Kidney (tissue), 13 donors: ENCODE measurements at regions not wholly inside any gene's neighbourhood (a gene's known extent, or its start where the extent isn't known, plus 50 kb on each side); places are given as distances from the start of the nearest gene placed in this dataset.
"Not testable (repeated sequence)": the region's sequence is repeated elsewhere in the genome, so short reads cannot be mapped to it uniquely, and the experiment has no call there.

Source experiments
- DNase-seq, 5 donors: peaks; one replicate each; pipeline ENCODE4 v3.0.0-alpha.2; 2013 to 2020
- FAIRE-seq: peaks from 2 replicates; lab custom pipeline; 2012; peaks lifted over from hg19 to GRCh38; lab: Jason Lieb, UNC
- H3K27ac ChIP-seq, 2 donors: one replicate each; pipeline ENCODE4 v1.7.0; 2013; ENCODE audit warnings: low read depth in 2 of 2, low read length in 2 of 2, inconsistent platforms in 1 of 2
- H3K27me3 ChIP-seq: one replicate; pipeline ENCODE4 v1.7.1; 2013; ENCODE audit warnings: low read length, inconsistent platforms; ENCODE audit not compliant: control insufficient read depth, insufficient read depth
- H3K36me3 ChIP-seq, 3 donors: one replicate each; pipeline versions ENCODE4 v1.7.0 to v1.7.1; 2013; ENCODE audit warnings: low read length in 3 of 3, control low read depth in 1 of 3, inconsistent platforms in 1 of 3; ENCODE audit not compliant: insufficient read depth in 3 of 3, control insufficient read depth in 2 of 3
- H3K4me1 ChIP-seq, 3 donors: one replicate each; pipeline versions ENCODE4 v1.7.0 to v1.7.1; 2013; ENCODE audit warnings: low read length in 3 of 3, inconsistent platforms in 1 of 3, low read depth in 1 of 3; ENCODE audit not compliant: control insufficient read depth in 2 of 3, insufficient read depth in 2 of 3
- H3K4me3 ChIP-seq, 3 donors: one replicate each; pipeline versions ENCODE4 v1.7.0 to v1.8.1; 2013; ENCODE audit warnings: low read length in 3 of 3, control low read depth in 1 of 3, inconsistent platforms in 1 of 3
- H3K9ac ChIP-seq, 3 donors: one replicate each; pipeline versions ENCODE4 v1.7.0 to v1.7.1; 2013; ENCODE audit warnings: low read length in 3 of 3, control low read depth in 1 of 3, inconsistent platforms in 1 of 3
- H3K9me3 ChIP-seq, 3 donors: one replicate each; pipeline versions ENCODE4 v1.7.0 to v1.7.1; 2013; ENCODE audit warnings: low read length in 3 of 3, control low read depth in 1 of 3, inconsistent platforms in 1 of 3; ENCODE audit not compliant: control insufficient read depth in 2 of 3, insufficient read depth in 1 of 3
- intact Hi-C: fragments of 100-400 bp; cut with DNase I; formaldehyde crosslinking; loops from one replicate; pipeline ENCODE4 v1.11.1; 2022
- TF ChIP-seq, protein P1 (sequence below): IDR thresholded peaks from 3 replicates; pipeline ENCODE4 v1.5.1; 2012; ENCODE audit warnings: mild to moderate bottlenecking, moderate library complexity, borderline replicate concordance; ENCODE audit not compliant: insufficient read depth; ENCODE audit errors: extremely low read depth
- donor health status: control.
- donor health status: control.
- donor health status: control.
- donor health status: control.
- donor health status: control.
- donor health status: DM: yes; HTN: yes; CAD: no.
- donor health status: Normal renal cell carcinoma (clear cell type).

- DNase-seq (no peak), FAIRE-seq (no peak)
- H3K9me3 ChIP-seq = no peaks in the 10 kb centered on the region
- no peak overlapping the region for H3K4me3 ChIP-seq
- H3K27me3 ChIP-seq = no peaks in the 10 kb centered on the region
- no peak overlapping the region for H3K27ac ChIP-seq
- intact Hi-C loops = no loop called here
- no peaks in the 10 kb centered on the region for H3K36me3 ChIP-seq
- H3K4me1 ChIP-seq = no peaks in the 10 kb centered on the region
- no peak overlapping the region for H3K9ac ChIP-seq
- TF ChIP-seq, protein P1, sequence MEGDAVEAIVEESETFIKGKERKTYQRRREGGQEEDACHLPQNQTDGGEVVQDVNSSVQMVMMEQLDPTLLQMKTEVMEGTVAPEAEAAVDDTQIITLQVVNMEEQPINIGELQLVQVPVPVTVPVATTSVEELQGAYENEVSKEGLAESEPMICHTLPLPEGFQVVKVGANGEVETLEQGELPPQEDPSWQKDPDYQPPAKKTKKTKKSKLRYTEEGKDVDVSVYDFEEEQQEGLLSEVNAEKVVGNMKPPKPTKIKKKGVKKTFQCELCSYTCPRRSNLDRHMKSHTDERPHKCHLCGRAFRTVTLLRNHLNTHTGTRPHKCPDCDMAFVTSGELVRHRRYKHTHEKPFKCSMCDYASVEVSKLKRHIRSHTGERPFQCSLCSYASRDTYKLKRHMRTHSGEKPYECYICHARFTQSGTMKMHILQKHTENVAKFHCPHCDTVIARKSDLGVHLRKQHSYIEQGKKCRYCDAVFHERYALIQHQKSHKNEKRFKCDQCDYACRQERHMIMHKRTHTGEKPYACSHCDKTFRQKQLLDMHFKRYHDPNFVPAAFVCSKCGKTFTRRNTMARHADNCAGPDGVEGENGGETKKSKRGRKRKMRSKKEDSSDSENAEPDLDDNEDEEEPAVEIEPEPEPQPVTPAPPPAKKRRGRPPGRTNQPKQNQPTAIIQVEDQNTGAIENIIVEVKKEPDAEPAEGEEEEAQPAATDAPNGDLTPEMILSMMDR = no peak
Measured at GRCh38 chr10:71015674-71016073, 127.3 kb upstream of the PCBD1 start.

DNA sequence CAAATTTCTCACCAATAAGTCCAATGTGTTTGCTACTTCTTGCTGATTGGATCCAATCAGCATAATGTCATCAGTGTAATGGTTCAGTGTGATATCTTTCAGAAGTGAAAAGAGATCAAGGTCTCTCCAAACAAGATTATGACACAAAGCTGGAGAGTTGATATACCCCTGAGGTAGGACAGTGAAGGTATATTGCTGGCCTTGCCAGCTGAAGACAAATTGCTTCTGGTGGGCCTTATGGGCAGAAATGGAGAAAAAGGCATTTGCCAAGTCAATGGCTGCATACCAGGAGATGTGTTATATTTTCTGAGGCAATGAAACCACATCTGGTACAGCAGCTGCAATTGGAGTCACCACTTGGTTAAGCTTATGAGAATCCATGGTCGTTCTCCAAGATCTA, 131.7 kb upstream of the PCBD1 start:
- H3K4me1 ChIP-seq, H3K9ac ChIP-seq, H3K27me3 ChIP-seq, H3K36me3 ChIP-seq, FAIRE-seq, intact Hi-C loops, H3K4me3 ChIP-seq, H3K27ac ChIP-seq, DNase-seq, H3K9me3 ChIP-seq: not testable (repeated sequence)

GRCh38 chr10:71021402-71021801, 133.0 kb upstream of the PCBD1 start:
- TF ChIP-seq, protein P1 = no peak
- Histone ChIP-seq H3K4me3 (no peak overlapping the region), H3K9me3 (peaks cover 0 to 3% (median 0%) of the 10 kb centered on the region in 3 donors), H3K4me1 (no peaks in the 10 kb centered on the region), H3K9ac (no peak overlapping the region), H3K27me3 (no peaks in the 10 kb centered on the region), H3K36me3 (no peaks in the 10 kb centered on the region), H3K27ac (no peak overlapping the region)
- FAIRE-seq = no peak
- no peak for DNase-seq
- intact Hi-C loops = no loop called here

- H3K36me3 ChIP-seq = no peaks in the 10 kb centered on the region
- peaks cover 0 to 3% (median 0%) of the 10 kb centered on the region in 3 donors for H3K9me3 ChIP-seq
- intact Hi-C loops = no loop called here
- H3K27ac ChIP-seq = no peak overlapping the region
- no peak overlapping the region for H3K9ac ChIP-seq
- no peaks in the 10 kb centered on the region for H3K27me3 ChIP-seq
- DNase-seq (no peak), FAIRE-seq (no peak)
- TF ChIP-seq, protein P1 = no peak
- no peak overlapping the region for H3K4me3 ChIP-seq
- H3K4me1 ChIP-seq = no peaks in the 10 kb centered on the region
Measured at GRCh38 chr10:71023704-71024283, 135.4 kb upstream of the PCBD1 start.
